ENCODE measurements at regions not wholly inside any gene's neighbourhood (a gene's known extent, or its start where the extent isn't known, plus 50 kb on each side); places are given as distances from the start of the nearest gene placed in this dataset.

- Histone ChIP-seq H3K9ac (ENCODE audit: low read length) (no peak overlapping the region), H2AFZ (ENCODE audit: low read depth, low read length) (no peak overlapping the region), H3K9me2 (ENCODE audit: insufficient read depth, low read length) (no peaks in the 10 kb centered on the region), H3K4me2 (ENCODE audit: low read length) (no peak overlapping the region), H3F3A (ENCODE audit: insufficient read depth, low read length, poor library complexity, severe bottlenecking) (no peaks in the 10 kb centered on the region), H3K36me3 (ENCODE audit: insufficient read depth, low read length) (no peaks in the 10 kb centered on the region), H4K20me1 (ENCODE audit: insufficient read depth) (no peaks in the 10 kb centered on the region), H3K4me3 (ENCODE audit: low read length) (no peak overlapping the region), H3K27ac (ENCODE audit: low read length) (no peak overlapping the region), H3K9me3 (ENCODE audit: low read length) (no peaks in the 10 kb centered on the region), H3K27me3 (ENCODE audit: insufficient read depth, low read depth, low read length) (no peaks in the 10 kb centered on the region), H3K79me2 (replicated peaks; ENCODE audit: insufficient read depth, low read length) (no peaks in the 10 kb centered on the region)
- no peak for TF ChIP-seq EZH2 (IDR thresholded peaks at IDR 0.05; ENCODE audit: borderline replicate concordance, insufficient read depth, low read length, poor library complexity, severe bottlenecking)
- no peak for TF ChIP-seq CTCF (IDR thresholded peaks at IDR 0.05; ENCODE audit: poor library complexity, severe bottlenecking)
- TF ChIP-seq TAF1 (IDR thresholded peaks at IDR 0.05; ENCODE audit: low read depth), result no peak
- TF ChIP-seq MXI1 (conservative IDR thresholded peaks at IDR 0.05; ENCODE audit: poor library complexity, severe bottlenecking), result no peak
- TF ChIP-seq SMC3 (conservative IDR thresholded peaks at IDR 0.05; ENCODE audit: poor library complexity), result no peak
- TF ChIP-seq POLR2AphosphoS5 (IDR thresholded peaks at IDR 0.05), result no peak
- no peak for TF ChIP-seq EP300 (conservative IDR thresholded peaks at IDR 0.05; ENCODE audit: poor library complexity, severe bottlenecking)
- TF ChIP-seq, protein P1, sequence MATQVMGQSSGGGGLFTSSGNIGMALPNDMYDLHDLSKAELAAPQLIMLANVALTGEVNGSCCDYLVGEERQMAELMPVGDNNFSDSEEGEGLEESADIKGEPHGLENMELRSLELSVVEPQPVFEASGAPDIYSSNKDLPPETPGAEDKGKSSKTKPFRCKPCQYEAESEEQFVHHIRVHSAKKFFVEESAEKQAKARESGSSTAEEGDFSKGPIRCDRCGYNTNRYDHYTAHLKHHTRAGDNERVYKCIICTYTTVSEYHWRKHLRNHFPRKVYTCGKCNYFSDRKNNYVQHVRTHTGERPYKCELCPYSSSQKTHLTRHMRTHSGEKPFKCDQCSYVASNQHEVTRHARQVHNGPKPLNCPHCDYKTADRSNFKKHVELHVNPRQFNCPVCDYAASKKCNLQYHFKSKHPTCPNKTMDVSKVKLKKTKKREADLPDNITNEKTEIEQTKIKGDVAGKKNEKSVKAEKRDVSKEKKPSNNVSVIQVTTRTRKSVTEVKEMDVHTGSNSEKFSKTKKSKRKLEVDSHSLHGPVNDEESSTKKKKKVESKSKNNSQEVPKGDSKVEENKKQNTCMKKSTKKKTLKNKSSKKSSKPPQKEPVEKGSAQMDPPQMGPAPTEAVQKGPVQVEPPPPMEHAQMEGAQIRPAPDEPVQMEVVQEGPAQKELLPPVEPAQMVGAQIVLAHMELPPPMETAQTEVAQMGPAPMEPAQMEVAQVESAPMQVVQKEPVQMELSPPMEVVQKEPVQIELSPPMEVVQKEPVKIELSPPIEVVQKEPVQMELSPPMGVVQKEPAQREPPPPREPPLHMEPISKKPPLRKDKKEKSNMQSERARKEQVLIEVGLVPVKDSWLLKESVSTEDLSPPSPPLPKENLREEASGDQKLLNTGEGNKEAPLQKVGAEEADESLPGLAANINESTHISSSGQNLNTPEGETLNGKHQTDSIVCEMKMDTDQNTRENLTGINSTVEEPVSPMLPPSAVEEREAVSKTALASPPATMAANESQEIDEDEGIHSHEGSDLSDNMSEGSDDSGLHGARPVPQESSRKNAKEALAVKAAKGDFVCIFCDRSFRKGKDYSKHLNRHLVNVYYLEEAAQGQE (IDR thresholded peaks at IDR 0.05; ENCODE audit: borderline replicate concordance), result no peak
- no peak for TF ChIP-seq RAD21 (conservative IDR thresholded peaks at IDR 0.05)
Measured at GRCh38 chr4:167774646-167775045, 317.7 kb upstream of the ANXA10 start.

DNA sequence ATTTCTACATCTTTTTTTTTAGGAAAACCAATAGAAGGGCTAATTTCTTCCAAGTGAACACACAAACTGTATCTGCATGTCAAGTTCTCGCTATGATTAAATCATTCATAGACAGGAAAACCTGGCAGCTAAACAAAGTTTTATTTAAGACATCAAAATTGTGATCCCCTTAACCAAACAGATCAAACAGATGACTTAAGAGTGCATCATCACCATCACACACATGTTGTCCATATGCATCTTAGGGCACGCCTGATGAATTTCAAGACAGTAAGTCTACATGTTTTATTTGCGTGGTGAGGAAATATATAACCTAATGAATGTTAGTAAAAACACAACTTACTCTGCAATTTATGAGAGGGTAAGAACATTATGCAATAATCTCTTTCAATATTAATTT lies 317.0 kb upstream of the ANXA10 start:
- no peak overlapping the region for H3K4me3 ChIP-seq (ENCODE audit: low read length)
- no peak overlapping the region for H3K4me2 ChIP-seq (ENCODE audit: low read length)
- TF ChIP-seq CTCF (IDR thresholded peaks at IDR 0.05; ENCODE audit: poor library complexity, severe bottlenecking), result no peak
- TF ChIP-seq, protein P1 (IDR thresholded peaks at IDR 0.05; ENCODE audit: borderline replicate concordance), result no peak
- TF ChIP-seq TAF1 (IDR thresholded peaks at IDR 0.05; ENCODE audit: low read depth), result no peak
- TF ChIP-seq EP300 (conservative IDR thresholded peaks at IDR 0.05; ENCODE audit: poor library complexity, severe bottlenecking), result no peak
- no peak for TF ChIP-seq RAD21 (conservative IDR thresholded peaks at IDR 0.05)
- no peak for TF ChIP-seq EZH2 (IDR thresholded peaks at IDR 0.05; ENCODE audit: borderline replicate concordance, insufficient read depth, low read length, poor library complexity, severe bottlenecking)
- no peak for TF ChIP-seq POLR2AphosphoS5 (IDR thresholded peaks at IDR 0.05)
- no peak for TF ChIP-seq SMC3 (conservative IDR thresholded peaks at IDR 0.05; ENCODE audit: poor library complexity)
- TF ChIP-seq MXI1 (conservative IDR thresholded peaks at IDR 0.05; ENCODE audit: poor library complexity, severe bottlenecking), result no peak

More for the DNA sequence above, 317.0 kb upstream of the ANXA10 start:
- Histone ChIP-seq H3K9ac (ENCODE audit: low read length) (no peak overlapping the region), H2AFZ (ENCODE audit: low read depth, low read length) (no peak overlapping the region), H3K9me3 (ENCODE audit: low read length) (no peaks in the 10 kb centered on the region), H3K27me3 (ENCODE audit: insufficient read depth, low read depth, low read length) (no peaks in the 10 kb centered on the region), H3K79me2 (replicated peaks; ENCODE audit: insufficient read depth, low read length) (no peaks in the 10 kb centered on the region), H3K27ac (ENCODE audit: low read length) (no peak overlapping the region), H4K20me1 (ENCODE audit: insufficient read depth) (no peaks in the 10 kb centered on the region), H3K9me2 (ENCODE audit: insufficient read depth, low read length) (no peaks in the 10 kb centered on the region), H3F3A (ENCODE audit: insufficient read depth, low read length, poor library complexity, severe bottlenecking) (no peaks in the 10 kb centered on the region), H3K36me3 (ENCODE audit: insufficient read depth, low read length) (no peaks in the 10 kb centered on the region)

Measured in neural cell (in vitro differentiated cells).